ENCODE measurements at regions not wholly inside any gene's neighbourhood (a gene's known extent, or its start where the extent isn't known, plus 50 kb on each side); places are given as distances from the start of the nearest gene placed in this dataset.

DNA sequence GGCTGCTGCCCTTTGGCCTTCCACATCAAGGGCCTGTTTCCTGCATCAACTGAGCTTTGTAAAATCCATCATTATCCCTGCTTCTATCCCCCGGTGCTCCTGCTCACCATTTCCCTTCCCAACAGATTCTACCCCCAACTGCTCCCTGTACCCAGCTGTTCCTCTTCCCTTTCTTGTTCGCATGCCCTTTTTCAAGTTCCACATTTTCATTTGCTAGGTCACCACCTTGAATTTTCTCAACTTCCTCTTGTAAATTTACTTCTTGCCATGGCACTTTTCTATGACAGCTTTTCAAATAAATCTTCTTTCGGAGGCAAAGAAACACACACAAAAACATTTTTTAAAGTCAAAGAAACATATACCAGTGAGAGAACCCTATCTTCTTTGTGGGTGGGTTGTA lies 330.5 kb upstream of the ADGRL2 start:
- no peak for DNase-seq

DNA sequence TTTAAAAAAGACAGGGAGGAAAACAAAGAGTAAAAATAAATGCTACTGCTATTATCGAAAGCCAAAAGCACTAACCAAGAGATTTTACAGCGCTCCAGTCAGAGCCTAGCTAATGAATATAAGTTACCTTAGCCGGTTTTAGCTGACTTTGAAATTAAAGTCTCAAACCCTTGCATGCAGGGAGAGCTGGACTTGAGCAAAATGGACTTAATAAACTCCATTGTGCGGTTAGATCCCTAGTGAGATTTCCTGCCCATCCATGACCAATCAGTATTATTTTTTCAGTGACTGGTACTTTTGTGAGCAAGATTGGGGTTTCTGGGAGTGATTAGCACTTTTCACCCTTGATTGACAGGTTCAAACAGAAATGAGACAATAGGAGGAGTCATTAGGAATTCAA lies 333.4 kb upstream of the ADGRL2 start:
- no peak for DNase-seq

DNA sequence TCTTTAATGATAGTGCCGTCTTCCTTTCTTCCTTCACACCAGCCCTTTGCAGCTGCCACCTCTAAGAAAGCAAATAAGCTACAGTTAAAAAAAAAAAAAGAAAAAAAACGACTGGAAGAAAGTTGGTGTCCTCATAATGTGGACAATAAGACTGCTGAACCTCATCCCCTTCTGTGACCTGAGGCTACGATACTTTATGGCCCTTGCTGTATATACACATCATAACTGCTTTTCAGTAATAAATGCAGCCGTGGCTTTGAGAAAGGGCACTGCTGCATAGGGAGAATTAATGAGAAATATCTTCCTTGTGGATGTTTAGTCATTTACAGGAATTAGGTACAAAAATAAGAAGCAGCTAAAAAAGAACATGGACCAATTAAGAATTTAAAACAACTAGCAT lies 333.8 kb upstream of the ADGRL2 start:
- DNase-seq, result no peak

DNA sequence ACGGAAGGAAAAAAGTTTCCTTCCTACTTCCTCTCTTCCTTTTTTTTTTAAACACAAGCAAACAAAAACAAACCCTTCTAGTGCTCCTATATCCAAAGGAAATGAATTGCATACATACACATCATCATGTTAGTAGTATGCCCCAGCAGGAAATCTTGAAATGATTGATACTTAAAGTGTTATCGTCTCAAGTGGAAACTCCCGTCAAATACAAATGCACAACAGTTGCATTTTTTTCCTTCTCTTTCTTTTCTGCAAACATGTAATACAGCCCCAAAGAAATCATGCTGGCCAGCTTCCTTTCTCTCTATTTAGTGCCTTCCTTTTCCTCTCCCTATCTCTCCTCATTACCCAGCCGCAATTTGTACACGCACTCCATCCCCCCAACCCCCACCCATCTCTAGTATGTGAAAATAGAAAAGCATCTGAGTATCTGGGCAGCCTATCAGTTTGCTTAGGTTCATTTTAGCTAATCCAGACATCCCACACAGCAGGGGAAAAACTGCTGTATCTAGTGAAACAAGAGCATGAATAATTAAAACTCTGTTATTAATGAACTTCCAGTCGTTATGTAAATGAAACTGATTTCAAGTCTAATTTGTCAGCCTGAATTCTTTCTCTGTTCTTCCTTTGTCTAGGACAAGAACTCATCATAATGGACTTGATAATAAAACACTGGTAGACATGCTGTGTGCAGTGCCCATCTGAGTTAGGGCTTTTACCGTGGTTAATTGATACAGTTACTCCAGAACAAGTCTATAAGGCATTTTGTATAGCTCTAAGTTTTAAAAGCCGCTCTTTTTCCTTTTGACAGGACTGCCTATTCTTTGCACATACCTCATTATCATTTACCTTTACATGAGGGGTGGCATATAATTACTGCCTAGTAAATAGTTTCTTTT lies 336.5 kb upstream of the ADGRL2 start:
- DNase-seq, result no peak

DNA sequence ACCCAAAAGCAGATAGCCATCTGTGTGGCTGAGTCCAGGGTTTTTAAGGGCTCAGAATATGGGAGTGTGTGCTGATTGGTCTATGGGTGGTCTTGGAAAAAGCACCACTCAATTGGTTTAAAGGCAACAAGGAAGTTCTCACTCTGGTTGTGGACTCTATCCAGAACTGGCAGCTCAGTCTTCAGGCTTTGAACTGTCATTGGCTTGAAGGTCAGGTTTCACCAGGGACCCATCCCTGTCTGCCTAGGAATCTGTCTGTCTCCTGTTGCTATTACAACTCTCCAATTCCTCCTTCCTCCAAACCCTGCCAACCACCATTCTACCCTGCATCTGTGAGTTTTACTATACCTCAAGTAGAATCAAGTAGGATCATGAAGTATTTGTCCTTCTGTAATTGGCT lies 341.7 kb upstream of the ADGRL2 start:
- DNase-seq, result no peak

DNA sequence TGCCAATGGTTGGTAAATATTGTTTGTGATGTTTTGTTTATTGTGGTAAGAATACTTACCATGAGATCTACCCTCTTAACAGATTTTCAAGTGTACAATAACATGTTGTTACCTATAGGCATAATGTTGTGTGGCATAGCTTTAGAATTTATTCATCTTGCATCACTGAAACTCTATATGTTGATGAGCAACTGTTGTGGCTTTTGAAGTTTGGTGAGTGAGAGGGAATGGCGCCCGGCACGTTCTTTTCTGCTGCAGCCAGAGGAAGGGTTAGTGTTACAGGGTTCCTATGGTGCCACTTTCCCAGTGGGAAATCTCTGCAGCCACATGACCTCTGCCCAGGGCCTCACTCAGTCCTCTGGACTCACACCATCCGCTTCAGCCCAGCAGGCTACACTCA lies 342.5 kb upstream of the ADGRL2 start:
- DNase-seq, result no peak

DNA sequence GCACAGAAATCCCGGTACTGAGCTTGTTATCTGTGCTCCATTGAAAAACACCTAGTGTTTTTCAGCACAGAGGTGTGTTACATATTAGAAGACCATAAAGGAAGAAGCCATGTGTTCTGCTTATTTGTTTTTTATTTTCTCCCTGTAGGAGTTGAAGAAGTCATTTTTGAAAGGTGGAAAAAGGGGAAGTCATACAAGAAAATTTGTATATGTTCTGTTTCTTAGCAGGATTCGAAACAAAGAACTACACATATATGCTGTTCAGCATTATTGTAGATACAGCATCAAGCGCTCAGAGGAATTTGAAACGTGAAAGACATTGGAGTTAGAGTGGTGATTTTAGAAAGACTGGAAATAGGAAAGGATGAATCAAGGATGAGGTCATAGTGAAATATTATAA lies 345.3 kb upstream of the ADGRL2 start:
- no peak for DNase-seq

DNA sequence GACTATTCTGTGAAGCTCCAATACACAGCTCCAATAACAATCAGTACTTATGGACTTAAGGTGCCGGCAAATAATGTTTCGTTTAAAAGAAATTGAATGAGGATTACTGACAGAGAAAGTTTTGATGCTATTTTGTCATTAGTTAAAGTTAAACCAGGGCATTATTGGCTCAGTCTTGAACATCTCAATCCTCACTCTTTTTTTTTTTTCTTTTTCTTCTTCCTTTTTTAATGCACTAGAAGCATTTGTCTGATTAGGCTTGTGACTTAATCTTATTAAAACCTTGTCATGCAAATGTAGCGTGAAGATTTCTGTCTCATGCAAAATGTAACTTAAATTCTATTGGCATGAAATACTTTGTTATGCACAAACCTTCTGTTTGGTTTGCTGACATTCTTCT lies 346.8 kb upstream of the ADGRL2 start:
- DNase-seq, result no peak

DNA sequence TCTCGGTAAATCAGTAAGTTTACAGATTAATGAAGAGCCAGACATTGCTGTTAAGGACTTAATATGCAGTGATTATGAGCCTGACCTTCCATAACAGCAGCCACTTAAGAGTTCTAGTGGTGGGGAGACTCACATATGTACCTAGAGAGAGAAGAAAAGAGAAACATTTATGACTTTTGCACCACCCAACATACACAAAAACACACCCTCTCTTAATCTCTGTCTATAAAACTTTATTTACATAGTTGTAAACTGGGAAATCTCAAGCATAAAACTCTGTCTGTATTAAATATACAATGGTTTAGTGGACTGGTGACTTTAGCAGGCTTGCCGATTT lies 347.4 kb upstream of the ADGRL2 start:
- DNase-seq, result no peak

DNA sequence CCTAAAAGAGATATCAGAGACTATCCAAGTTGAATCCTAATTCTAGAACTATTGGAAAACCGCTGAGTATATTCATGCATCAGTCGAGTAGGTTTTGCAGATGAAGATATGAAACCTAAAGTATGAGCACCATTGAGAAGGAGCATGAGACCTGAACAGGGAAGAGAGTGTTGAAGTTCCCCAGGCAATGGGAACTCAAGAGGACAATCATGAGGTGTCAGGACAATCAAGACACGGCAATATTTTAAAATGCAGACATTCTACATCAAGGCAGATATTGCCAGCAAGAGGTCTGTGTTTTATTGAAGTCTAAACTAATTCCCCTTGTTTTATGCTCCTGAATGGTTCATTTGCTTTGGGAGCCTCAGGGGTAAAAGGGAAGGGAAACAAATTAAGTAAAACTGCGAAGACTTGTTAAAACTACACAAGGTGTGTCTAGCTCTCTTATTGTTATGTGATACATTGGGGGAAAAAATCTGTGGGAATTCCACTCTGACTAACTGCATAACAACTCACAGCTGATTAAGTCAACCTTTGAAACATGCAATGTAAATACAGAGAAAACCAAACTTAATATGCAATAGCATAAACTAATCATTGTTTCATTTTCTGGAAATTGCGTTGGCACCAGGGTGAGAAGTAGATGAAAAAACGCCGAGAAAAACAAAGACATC lies 347.9 kb upstream of the ADGRL2 start:
- no peak for DNase-seq

DNA sequence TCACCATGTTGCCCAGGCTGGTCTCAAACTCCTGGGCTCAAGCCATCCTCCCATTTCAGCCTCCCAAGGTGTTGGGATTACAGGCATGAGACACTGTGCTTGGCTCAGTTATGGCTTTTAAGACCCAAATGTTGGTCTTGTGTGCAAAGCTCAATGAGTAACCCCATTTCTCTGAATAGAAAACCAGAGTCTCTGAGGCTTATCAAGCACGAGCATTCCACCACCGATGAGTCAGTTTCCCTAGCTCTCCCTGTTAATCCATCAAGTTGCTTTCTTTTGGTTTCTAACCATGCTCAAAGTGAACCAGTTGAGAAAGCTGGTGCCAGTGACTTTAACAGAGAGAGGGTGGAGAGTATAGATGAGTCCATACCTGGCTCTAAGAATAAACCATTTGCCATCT lies 350.9 kb upstream of the ADGRL2 start:
- no peak for DNase-seq

DNA sequence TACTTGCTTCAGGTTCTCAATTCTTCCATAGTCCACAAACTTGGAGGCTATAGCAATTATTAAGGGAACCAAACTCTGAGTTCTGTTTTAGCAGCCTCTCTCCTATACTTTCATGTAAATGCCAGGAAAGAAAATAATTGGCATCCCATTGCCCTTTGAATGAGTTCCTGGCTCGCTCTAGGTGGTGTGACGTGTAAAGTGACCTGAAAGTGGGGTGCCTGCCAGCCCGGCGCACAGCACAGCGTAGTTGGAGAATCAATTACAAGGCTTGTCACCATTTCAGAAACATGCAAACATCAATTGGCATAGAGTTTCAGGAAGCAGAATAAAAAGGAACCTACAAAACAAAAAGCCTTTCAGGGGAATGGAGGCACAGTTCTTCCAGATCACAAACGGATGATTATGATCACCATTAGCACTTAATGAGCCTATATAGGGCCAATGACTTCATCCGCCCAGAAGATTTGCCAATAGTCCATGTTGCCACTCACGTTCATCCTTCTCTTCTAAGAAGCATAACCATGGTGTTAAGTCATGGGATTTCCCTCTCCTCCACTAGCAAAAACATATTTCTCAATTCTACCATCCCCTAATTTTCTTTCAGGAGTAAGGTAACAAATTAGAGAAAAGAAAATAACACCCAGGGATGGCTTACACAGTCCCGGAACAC lies 354.6 kb upstream of the ADGRL2 start:
- no peak for DNase-seq

DNA sequence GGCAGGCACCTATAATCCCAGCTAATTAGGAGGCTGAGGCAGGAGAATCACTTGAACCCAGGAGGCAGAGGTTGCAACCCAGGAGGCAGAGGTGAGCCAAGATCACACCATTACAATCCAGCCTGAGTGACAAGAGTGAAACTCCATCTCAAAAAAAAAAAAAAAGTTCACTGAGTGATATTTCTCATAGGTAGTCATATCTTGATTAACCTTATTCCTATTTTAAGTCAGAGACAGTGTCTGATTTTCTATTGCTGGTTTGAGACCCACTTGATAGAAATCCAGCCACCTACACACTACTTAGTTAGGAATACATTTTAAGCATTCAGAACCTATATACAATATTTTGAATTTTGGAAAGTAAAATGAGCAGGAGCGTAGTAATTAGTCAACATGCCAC lies 357.4 kb upstream of the ADGRL2 start:
- no peak for DNase-seq

DNA sequence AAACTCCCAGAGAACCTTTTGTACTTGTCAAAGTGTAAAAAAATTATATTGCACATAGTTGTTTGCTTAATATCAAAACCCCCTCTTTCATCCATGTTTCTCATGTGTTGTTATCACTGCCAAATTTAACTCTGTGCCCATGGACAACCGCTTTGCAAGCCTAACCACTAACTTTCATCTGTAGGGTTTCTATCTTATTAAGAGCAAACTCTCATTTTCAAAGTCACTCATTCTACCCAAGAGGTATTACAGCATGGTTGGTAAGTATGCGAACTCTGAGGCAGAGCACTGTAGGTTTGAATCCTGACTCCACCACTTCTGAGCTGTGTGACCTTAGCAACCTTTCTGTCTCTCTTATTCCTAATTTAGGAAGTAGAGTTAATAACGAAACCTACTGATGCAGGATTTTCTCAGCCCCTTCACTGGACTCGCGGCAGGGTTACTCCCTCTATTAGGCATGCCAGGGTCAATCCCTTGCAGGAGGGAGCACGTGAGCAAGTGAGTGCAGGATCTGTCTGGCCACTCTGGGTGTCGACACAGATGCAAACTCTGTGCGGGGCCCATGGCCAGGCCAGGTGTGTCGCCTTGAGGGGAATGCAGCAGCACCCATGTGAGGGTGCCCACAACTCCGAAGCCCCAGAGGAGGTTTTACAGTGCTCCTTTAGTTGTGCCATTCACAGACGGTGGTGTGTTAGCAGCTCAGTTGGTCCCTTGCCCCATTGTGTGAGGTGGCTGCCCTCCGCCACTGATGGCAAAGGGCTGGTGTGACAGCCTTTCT lies 361.5 kb upstream of the ADGRL2 start:
- DNase-seq, result no peak

DNA sequence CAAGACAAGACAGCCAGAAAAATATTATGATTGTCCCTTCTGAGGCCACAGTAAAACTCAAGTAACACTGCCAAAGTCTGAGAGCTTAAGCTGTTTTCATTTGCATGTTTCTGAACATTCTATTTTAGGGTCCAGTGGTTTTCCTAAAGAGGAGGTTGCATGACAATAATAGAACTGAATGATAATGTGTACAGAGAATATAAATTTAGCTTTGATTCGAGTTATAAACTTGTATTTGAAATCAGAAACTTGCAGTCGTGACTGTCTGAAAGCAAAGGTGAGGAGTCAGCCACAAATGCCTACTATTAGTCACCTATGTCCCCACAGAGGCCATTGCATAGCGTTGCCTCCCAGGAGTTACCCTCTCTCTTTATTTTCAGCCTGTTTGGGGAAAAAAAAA lies 363.1 kb upstream of the ADGRL2 start:
- no peak for DNase-seq

DNA sequence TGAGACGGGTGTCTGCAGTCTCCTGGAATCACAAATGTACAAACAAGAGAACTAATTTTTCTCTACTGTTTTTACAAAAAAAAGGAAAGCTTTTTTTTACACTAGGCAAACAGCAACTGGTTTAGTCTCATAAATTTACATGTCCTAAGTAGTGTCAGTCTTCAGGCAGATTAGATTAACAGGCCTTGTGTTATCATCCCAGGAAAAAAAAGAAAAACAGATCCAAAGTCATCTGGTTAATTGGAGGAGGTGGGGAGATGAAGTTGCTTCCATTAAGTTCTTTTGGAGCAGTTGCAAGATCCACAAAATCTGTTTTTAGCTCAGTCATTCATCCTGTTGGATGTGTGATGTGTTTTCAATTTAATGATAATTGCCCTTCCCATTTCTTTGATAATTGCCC lies 363.5 kb upstream of the ADGRL2 start:
- no peak for DNase-seq

DNA sequence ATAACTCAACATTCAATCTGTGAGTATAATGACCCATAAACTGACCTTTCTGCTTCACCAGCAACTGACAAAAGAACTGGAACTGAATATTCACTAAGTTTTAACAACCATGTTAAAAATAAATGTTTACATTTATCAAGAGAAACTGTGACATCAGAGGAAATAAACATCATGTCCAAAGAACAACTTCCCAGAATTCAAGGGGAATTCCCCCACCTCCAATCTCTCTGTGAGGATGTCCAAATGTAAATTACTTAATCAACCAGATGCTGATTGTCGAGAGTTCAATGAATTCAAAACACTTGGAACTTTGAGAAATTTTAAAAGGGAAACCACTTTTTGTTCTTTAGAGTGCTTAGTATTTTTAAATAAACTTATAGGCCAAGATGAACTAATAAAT lies 365.6 kb upstream of the ADGRL2 start:
- DNase-seq, result no peak

DNA sequence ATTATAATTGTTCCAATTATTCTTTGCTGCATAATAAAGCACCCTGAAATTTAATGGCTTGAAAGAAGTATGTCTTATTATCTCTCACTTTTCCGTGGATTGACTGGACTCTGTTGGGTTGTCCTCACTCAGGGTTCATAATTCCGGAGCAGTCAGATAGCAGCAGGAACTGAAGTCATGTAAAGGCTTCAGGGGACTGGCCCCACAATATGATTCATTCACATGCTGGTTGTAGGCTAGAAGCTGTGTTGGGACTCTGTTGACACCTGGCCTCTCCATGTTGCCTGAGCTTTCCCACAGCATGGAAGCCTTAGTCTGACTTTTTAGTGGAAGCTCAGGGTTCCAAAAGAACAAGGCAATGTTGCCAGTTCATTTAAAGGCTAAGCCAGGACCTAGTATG lies 367.1 kb upstream of the ADGRL2 start:
- DNase-seq, result no peak

DNA sequence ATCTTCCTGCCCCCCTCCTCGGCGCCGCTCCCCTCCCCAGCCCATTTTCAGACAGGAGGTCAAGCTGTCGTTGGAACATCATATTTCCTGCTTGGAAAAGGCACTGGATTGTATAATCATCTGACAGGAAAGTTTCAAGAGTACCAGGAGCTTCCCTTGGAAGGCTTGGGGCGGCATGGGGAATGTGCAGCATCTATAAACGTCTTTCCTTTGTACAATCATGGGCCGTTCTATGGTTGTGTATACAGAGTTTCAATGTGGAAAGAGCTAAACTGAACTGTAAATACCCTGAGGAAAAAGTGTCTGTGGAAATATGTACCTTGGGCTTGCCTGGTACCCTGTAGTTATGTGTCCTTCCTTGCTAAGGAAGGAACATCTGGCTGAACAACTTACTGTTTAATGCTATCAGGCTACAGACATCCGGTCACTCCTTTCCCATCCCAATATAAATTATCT lies 368.1 kb upstream of the ADGRL2 start:
- DNase-seq, result no peak

DNA sequence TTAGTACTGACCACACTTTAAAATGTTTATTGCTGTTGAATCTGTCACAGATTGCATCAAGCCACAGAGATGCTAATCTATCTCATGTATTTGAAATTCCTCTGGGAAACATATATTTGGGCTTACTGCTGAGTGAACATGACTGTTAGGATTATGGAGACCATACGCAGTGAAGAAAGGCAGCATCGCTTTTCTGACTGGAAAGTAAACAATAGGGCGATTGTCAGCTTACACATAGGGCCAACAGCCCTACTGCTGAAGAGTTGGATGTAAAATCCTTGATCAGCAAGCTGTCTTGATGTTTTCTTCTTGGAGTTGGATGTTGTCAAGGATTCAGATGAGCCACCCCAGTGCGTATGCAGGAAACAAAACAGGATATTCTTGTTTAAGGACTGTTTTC lies 368.7 kb upstream of the ADGRL2 start:
- DNase-seq, result no peak

DNA sequence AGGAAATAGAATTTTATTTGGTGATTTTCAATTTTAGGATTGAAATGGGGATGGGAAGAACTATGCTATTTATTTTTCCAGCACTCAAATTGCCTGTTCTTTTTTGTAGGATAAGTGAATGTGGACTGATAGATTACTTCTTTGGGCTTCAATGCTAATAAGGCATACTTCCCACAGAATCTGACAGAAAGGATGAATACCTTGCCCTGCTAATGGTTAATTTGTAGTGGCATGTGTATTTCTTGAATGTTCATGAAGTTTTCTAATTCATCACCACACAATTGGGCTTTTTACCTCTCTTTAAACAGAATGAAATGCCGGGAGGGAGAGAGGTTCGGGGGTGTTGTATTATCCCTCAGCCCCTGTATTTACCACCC lies 369.1 kb upstream of the ADGRL2 start:
- DNase-seq, result no peak

DNA sequence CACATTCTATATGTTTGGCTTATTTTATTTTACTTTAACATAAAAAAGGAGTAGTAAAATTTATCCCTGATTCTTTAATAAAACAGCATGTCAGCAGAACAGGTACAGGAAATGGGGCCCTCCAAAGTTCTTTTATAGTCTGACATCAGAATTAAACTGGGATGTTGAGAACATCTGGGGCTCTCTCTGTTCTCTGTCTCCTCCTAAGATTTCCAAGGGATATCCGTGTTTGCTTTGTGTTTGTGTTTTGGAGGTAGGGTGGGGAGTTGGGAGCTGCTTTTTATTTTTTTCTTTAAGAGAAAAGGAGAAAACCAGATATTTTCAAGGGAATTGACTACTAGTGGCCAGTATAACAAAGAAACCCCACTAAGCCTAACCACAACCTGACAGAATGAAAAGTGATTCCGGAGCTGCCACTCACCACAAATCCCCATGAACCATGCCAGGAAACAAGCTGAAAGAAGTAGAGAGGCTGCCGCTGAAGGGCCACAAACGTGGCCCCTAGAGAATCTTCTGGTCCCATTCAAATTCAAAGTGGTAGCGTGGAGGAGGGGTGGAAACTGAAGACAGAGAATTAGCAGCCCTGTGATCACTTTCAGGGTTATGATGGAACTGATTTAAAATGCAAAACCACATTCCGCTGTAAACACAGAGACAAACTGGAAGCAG lies 369.6 kb upstream of the ADGRL2 start:
- DNase-seq, result no peak

All from 8988T (cell line).